HEK293T (cell line): ENCODE measurements at regions not wholly inside any gene's neighbourhood (a gene's known extent, or its start where the extent isn't known, plus 50 kb on each side); places are given as distances from the start of the nearest gene placed in this dataset.

Experiments
- BHLHE40 ChIP-seq: fragments of 450-650 bp; IDR thresholded peaks from 2 replicates; pipeline ENCODE4 v1.6.1; 2016; ENCODE audit warnings: mild to moderate bottlenecking, moderate library complexity, borderline replicate concordance
- FOXM1 ChIP-seq: fragments of 450-650 bp; IDR thresholded peaks from 2 replicates; pipeline ENCODE4 v1.6.1; 2017; ENCODE audit warnings: mild to moderate bottlenecking, borderline replicate concordance
- L3MBTL2 ChIP-seq: fragments of 450-650 bp; conservative IDR thresholded peaks from 2 replicates; pipeline ENCODE4 v1.6.1; 2016; ENCODE audit warnings: mild to moderate bottlenecking
- ZNF384 ChIP-seq: fragments of 450-650 bp; IDR thresholded peaks from 2 replicates; pipeline ENCODE4 v1.6.1; 2016

DNA sequence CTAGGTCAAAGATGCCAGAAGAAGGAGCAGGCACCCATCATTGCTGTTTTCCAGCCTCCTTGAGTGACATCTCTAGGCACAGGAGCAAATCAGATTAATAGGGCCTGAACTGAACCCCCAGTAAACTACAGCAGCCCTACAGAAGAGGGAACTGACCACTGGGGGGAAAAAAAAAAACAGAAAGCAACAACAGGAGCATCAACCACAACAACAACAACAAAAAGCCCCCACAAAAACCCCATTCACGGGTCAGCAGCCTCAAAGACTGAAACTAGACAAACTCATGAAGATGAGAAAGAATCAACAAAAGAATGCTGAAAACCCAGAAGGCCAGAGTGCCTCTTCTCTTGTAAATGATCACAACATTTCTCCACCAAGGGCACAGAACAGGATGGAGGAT is 537.4 kb upstream of the BTBD3 start:
- TF ChIP-seq FOXM1 (no peak), L3MBTL2 (no peak), ZNF384 (no peak), BHLHE40 (no peak)
